Vagina (tissue), 2 donors: ENCODE measurements at regions not wholly inside any gene's neighbourhood (a gene's known extent, or its start where the extent isn't known, plus 50 kb on each side); places are given as distances from the start of the nearest gene placed in this dataset.
"Not testable (repeated sequence)": the region's sequence is repeated elsewhere in the genome, so short reads cannot be mapped to it uniquely, and the experiment has no call there.

Experiments used
- DNase-seq, 2 donors: peaks; one replicate each; pipeline ENCODE4 v3.0.0-alpha.2; 2017; ENCODE audit errors: extremely low spot score in 2 of 2
- H3K27ac ChIP-seq: fragments of 200-600 bp; sonication (generic); one replicate; pipeline ENCODE4 v1.5.1; 2019
- H3K27me3 ChIP-seq: fragments of 200-600 bp; sonication (generic); one replicate; pipeline ENCODE4 v1.5.1; 2019
- H3K36me3 ChIP-seq, 2 donors: fragments of 200-600 bp; sonication (generic); one replicate each; pipeline ENCODE4 v1.5.1; 2017 to 2019
- H3K4me1 ChIP-seq: fragments of 200-600 bp; sonication (generic); one replicate; pipeline ENCODE4 v1.5.1; 2019
- H3K4me3 ChIP-seq, 2 donors: fragments of 200-600 bp; sonication (generic); 1 replicate in 1 of 2; 2 replicates in 1 of 2; pipeline ENCODE4 v1.5.1; 2016 to 2019
- H3K9me3 ChIP-seq: fragments of 200-600 bp; sonication (generic); one replicate; pipeline ENCODE4 v1.5.1; 2019
- CTCF ChIP-seq, 3 experiments: fragments of 450-650 bp in 2 of 3; fragments of 200-600 bp in 1 of 3; sonication (generic) in 1 of 3; IDR thresholded peaks; one replicate each; pipeline ENCODE4 v1.5.1; 2017 to 2019; ENCODE audit warnings: antibody characterized with exemption in 3 of 3, mild to moderate bottlenecking in 2 of 3, moderate library complexity in 2 of 3
- POLR2A ChIP-seq, 2 donors: fragments of 450-650 bp; IDR thresholded peaks; one replicate each; pipeline ENCODE4 v1.6.1; 2017; ENCODE audit warnings: antibody characterized with exemption in 2 of 2, mild to moderate bottlenecking in 2 of 2, moderate library complexity in 2 of 2
- POLR2AphosphoS5 ChIP-seq, 2 donors: sonication (generic); formaldehyde crosslinking; IDR thresholded peaks; one replicate each; pipeline ENCODE4 v1.9.0; 2017; ENCODE audit warnings: antibody characterized with exemption in 2 of 2, mild to moderate bottlenecking in 2 of 2, low read depth in 1 of 2; ENCODE audit not compliant: insufficient read depth in 1 of 2
- intact Hi-C: fragments of 100-400 bp; cut with DNase I; formaldehyde crosslinking; loops from one replicate; pipeline ENCODE4 v1.15.1; 2023

GRCh38 chr5:3449481-3449880 lies 146.2 kb upstream of the IRX1 start:
- no peaks in the 10 kb centered on the region for H3K4me1 ChIP-seq
- intact Hi-C loops = no loop called here
- no peaks in the 10 kb centered on the region for H3K27me3 ChIP-seq
- DNase-seq = no peak
- no peak for TF ChIP-seq POLR2A (IDR thresholded peaks at IDR 0.05)
- TF ChIP-seq POLR2AphosphoS5 (IDR thresholded peaks at IDR 0.05; ENCODE audit: insufficient read depth in 1 of 2, low read depth in 1 of 2) = no peak
- TF ChIP-seq CTCF (IDR thresholded peaks at IDR 0.05) = no peak
- H3K36me3 ChIP-seq = no peaks in the 10 kb centered on the region
- H3K27ac ChIP-seq = no peak overlapping the region
- no peak overlapping the region for H3K4me3 ChIP-seq
- H3K9me3 ChIP-seq = no peaks in the 10 kb centered on the region

- intact Hi-C loops = no loop called here
- Histone ChIP-seq H3K4me3 (no peak overlapping the region), H3K27ac (no peak overlapping the region), H3K36me3 (no peaks in the 10 kb centered on the region), H3K9me3 (no peaks in the 10 kb centered on the region), H3K4me1 (no peaks in the 10 kb centered on the region), H3K27me3 (no peaks in the 10 kb centered on the region)
- TF ChIP-seq CTCF (IDR thresholded peaks at IDR 0.05) (no peak), POLR2AphosphoS5 (IDR thresholded peaks at IDR 0.05; ENCODE audit: insufficient read depth in 1 of 2, low read depth in 1 of 2) (no peak), POLR2A (IDR thresholded peaks at IDR 0.05) (no peak)
- DNase-seq = no peak
Measured at GRCh38 chr5:3446410-3446809, 149.2 kb upstream of the IRX1 start.

- H3K4me3 ChIP-seq, H3K36me3 ChIP-seq, H3K27me3 ChIP-seq, H3K27ac ChIP-seq, intact Hi-C loops, DNase-seq, H3K9me3 ChIP-seq, H3K4me1 ChIP-seq: not testable (repeated sequence)
Measured at GRCh38 chr5:3445517-3445916, 150.1 kb upstream of the IRX1 start.

- Histone ChIP-seq H3K27ac (no peak overlapping the region), H3K36me3 (no peaks in the 10 kb centered on the region), H3K27me3 (no peaks in the 10 kb centered on the region), H3K4me1 (no peaks in the 10 kb centered on the region), H3K4me3 (no peak overlapping the region), H3K9me3 (no peaks in the 10 kb centered on the region)
- intact Hi-C loops = no loop called here
- no peak for DNase-seq
- TF ChIP-seq POLR2A (IDR thresholded peaks at IDR 0.05) (no peak), POLR2AphosphoS5 (IDR thresholded peaks at IDR 0.05; ENCODE audit: insufficient read depth in 1 of 2, low read depth in 1 of 2) (no peak), CTCF (IDR thresholded peaks at IDR 0.05) (no peak)
Measured at GRCh38 chr5:3432135-3432534, 163.5 kb upstream of the IRX1 start.

GRCh38 chr5:3430691-3431090 lies 164.9 kb upstream of the IRX1 start:
- no peak overlapping the region for H3K27ac ChIP-seq
- H3K36me3 ChIP-seq = no peaks in the 10 kb centered on the region
- no peak for TF ChIP-seq POLR2AphosphoS5 (IDR thresholded peaks at IDR 0.05; ENCODE audit: insufficient read depth in 1 of 2, low read depth in 1 of 2)
- TF ChIP-seq CTCF (IDR thresholded peaks at IDR 0.05) = no peak
- TF ChIP-seq POLR2A (IDR thresholded peaks at IDR 0.05) = no peak
- H3K4me3 ChIP-seq = no peak overlapping the region
- H3K9me3 ChIP-seq = no peaks in the 10 kb centered on the region
- DNase-seq = no peak
- intact Hi-C loops = no loop called here
- H3K4me1 ChIP-seq = no peaks in the 10 kb centered on the region
- H3K27me3 ChIP-seq = no peaks in the 10 kb centered on the region

GRCh38 chr5:3429962-3430361 lies 165.7 kb upstream of the IRX1 start:
- no peaks in the 10 kb centered on the region for H3K27me3 ChIP-seq
- no peaks in the 10 kb centered on the region for H3K9me3 ChIP-seq
- no peak for TF ChIP-seq POLR2AphosphoS5 (IDR thresholded peaks at IDR 0.05; ENCODE audit: insufficient read depth in 1 of 2, low read depth in 1 of 2)
- no peak for TF ChIP-seq POLR2A (IDR thresholded peaks at IDR 0.05)
- TF ChIP-seq CTCF (IDR thresholded peaks at IDR 0.05) = no peak
- H3K4me1 ChIP-seq = no peaks in the 10 kb centered on the region
- no peak overlapping the region for H3K27ac ChIP-seq
- DNase-seq = no peak
- intact Hi-C loops = no loop called here
- H3K4me3 ChIP-seq = no peak overlapping the region
- H3K36me3 ChIP-seq = no peaks in the 10 kb centered on the region
